Spinal cord (tissue), 9 donors: ENCODE measurements at regions not wholly inside any gene's neighbourhood (a gene's known extent, or its start where the extent isn't known, plus 50 kb on each side); places are given as distances from the start of the nearest gene placed in this dataset.

ENCODE experiments used
- DNase-seq, 6 donors: peaks; one replicate each; pipeline versions ENCODE4 v3.0.0 to v3.0.0-alpha.2; 2013 to 2015; ENCODE audit warnings: low spot score in 6 of 6, low read depth in 4 of 6
- H3K27ac ChIP-seq: one replicate; pipeline ENCODE4 v1.5.1; 2013; ENCODE audit warnings: low read depth, low read length, control low read depth
- H3K27me3 ChIP-seq: one replicate; pipeline ENCODE4 v1.6.1; 2013; ENCODE audit warnings: low read length; ENCODE audit not compliant: control insufficient read depth, insufficient read depth
- H3K36me3 ChIP-seq: one replicate; pipeline ENCODE4 v1.6.1; 2013; ENCODE audit warnings: low read length; ENCODE audit not compliant: control insufficient read depth, insufficient read depth
- H3K4me1 ChIP-seq: one replicate; pipeline ENCODE4 v1.6.1; 2013; ENCODE audit warnings: low read length; ENCODE audit not compliant: control insufficient read depth, insufficient read depth
- H3K4me3 ChIP-seq: one replicate; pipeline ENCODE4 v1.5.1; 2013; ENCODE audit warnings: low read depth, low read length, control low read depth
- H3K9me3 ChIP-seq: one replicate; pipeline ENCODE4 v1.6.1; 2013; ENCODE audit warnings: low read length; ENCODE audit not compliant: control insufficient read depth, insufficient read depth
- WGBS: methylation state at CpG from one replicate; pipeline ENCODE4 v1.1.5; 2013; ENCODE audit warnings: missing lambda C conversion rate; ENCODE audit not compliant: insufficient coverage; 5-methylcytosine and 5-hydroxymethylcytosine counted together
- donor health status: healthy.

DNA sequence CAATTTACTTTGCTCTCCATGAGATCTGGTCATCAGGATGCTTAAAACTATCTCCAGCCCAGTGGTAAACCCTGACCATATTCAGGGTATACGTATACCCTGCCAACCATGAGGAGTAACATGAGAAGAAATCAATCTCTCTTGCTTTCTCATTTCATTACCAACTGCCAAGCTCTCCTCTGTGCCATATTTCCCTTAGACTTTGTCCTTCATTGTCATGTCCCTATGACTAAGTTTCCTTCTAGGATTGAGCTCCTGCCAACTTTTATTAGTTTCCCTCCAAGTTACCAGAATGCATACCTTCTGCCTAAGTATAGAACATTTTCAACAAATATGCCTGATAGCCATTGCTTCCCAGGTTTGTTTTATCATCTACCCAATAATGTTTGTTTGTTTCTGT is 1113.9 kb upstream of the B3GALT2 start:
- DNase-seq, result no peak
- no peaks in the 10 kb centered on the region for H3K36me3 ChIP-seq
- no peaks in the 10 kb centered on the region for H3K9me3 ChIP-seq
- no peak overlapping the region for H3K27ac ChIP-seq
- WGBS, result 86% methylated on average over 1 of the region's 1 CpG
- no peaks in the 10 kb centered on the region for H3K27me3 ChIP-seq
- H3K4me3 ChIP-seq, result no peak overlapping the region
- H3K4me1 ChIP-seq, result no peaks in the 10 kb centered on the region

DNA sequence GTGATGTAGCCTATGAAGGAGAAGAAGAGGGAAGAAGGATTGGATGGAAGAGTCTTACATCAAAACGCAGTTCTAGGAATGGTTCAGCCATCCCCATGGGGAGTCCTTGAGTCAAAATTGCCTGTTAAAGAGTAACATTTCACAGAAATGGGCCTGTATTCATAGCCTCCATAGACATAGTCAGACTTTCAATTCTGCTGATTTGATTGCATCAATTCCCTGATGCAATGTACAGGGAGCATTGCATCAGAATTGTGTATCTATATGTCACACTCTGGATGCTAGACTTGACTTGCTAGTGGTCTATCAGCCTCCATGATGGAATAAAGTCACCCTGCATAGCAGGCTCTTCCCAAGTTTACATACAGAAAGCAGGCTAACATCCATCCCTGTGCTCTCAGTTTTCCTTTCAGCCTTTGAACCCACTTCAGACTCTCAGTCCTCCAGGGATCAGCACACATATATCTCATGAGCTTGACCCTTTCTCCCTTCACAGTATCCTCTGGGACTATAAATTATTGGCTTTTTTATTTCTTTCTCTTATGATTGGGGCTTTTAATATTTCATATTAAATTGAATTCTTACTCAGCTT is 1111.7 kb upstream of the B3GALT2 start:
- Histone ChIP-seq H3K27me3 (no peaks in the 10 kb centered on the region), H3K4me1 (no peaks in the 10 kb centered on the region), H3K9me3 (no peaks in the 10 kb centered on the region), H3K36me3 (no peaks in the 10 kb centered on the region), H3K27ac (no peak overlapping the region), H3K4me3 (no peak overlapping the region)
- 100% methylated on average over 1 of the region's 1 CpG for WGBS
- DNase-seq, result no peak

DNA sequence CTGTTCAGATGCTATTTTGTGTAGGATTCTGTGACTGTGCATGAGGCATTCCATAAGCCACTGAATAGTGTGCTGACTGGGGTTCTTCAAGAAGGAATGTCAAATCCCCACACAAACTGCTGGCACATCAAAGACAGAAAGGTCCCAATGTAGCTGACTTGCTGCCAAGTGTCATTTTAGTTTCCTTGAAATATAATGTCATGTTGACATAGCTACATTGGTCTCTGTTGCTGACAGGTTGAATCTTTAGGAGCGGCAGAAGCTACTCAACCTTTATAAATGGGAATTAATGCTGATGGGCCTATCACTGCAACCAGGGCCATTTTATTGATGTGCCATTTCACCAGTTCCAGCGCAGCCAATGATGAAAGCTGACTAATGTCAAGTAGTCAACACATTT is 1110.7 kb upstream of the B3GALT2 start:
- no peaks in the 10 kb centered on the region for H3K4me1 ChIP-seq
- no peaks in the 10 kb centered on the region for H3K27me3 ChIP-seq
- H3K4me3 ChIP-seq, result no peak overlapping the region
- no peaks in the 10 kb centered on the region for H3K9me3 ChIP-seq
- 90% methylated on average over 2 of the region's 2 CpGs for WGBS
- DNase-seq, result peak in 1 of 6 donors; percentile 8
- no peak overlapping the region for H3K27ac ChIP-seq
- no peaks in the 10 kb centered on the region for H3K36me3 ChIP-seq

DNA sequence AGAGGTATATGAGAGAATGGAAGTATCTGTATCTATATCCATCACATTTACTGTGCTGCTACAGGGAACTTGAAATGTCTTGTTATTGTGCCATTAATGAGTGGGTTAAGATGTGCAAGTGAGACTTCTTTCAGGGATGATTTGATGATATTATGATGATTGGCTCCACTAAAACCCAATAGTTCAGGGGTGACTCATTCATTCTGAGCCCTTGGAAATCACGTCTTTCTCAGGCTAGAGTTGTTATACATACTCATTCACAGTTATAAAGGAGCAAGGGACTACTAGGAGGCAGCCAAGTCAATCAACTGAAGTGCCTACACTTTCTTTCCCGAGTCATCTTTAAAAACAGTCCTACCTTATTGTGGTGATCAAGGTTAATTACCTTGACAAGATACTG is 1109.8 kb upstream of the B3GALT2 start:
- WGBS, result 100% methylated on average over 1 of the region's 2 CpGs
- Histone ChIP-seq H3K27ac (no peak overlapping the region), H3K9me3 (no peaks in the 10 kb centered on the region), H3K36me3 (no peaks in the 10 kb centered on the region), H3K27me3 (no peaks in the 10 kb centered on the region), H3K4me1 (no peaks in the 10 kb centered on the region), H3K4me3 (no peak overlapping the region)
- DNase-seq, result no peak

DNA sequence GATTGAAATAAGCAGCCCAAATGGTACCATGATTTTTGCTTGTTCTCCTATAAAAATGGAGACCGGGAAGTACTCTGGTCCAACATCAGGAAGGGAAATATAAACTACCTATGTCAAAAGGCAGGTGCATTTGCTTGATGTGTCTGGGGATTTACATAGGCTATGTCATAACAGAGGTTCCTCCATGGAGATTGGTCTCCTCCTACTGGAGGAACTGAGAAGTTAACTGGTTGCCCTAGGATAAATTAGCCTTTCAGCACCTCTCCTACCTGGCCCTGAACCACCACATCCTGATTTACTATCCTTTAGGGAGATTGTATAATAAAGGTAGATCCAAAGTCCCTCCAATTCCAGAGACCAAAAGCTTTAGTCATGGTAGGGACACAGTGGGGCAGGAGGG is 1109.3 kb upstream of the B3GALT2 start:
- H3K4me3 ChIP-seq, result no peak overlapping the region
- no peak for DNase-seq
- no peaks in the 10 kb centered on the region for H3K4me1 ChIP-seq
- WGBS, result no CpG with 5 or more reads among the region's 1 CpG
- H3K36me3 ChIP-seq, result no peaks in the 10 kb centered on the region
- H3K27ac ChIP-seq, result no peak overlapping the region
- H3K9me3 ChIP-seq, result no peaks in the 10 kb centered on the region
- no peaks in the 10 kb centered on the region for H3K27me3 ChIP-seq

DNA sequence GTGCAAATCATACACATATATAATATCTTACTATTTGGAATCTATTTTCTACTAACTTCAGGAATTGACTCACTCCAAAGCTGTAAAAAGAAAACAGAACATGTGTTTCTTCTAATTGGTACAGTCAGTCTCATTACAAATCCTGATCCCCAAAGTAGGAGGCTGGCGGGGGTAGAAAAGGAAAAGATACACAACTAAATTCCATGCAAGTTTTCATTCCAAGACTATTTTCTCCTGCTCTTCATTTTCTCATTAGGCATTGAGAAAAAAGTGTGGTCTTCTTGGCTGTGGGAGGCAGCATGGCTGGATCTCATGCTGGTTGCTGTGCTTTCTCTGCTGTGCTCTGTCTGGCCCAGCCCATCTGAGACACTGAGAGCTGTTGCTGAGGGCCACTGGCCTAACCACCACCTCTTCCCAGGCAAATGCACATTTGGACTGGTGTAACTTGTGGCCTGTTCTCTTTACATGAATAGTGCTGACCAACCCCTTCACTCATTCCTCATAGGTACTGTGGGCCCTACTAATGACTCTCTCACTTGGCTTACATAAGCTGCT is 1107.5 kb upstream of the B3GALT2 start:
- no peak overlapping the region for H3K4me3 ChIP-seq
- H3K36me3 ChIP-seq, result no peaks in the 10 kb centered on the region
- H3K9me3 ChIP-seq, result no peaks in the 10 kb centered on the region
- no peak overlapping the region for H3K27ac ChIP-seq
- H3K4me1 ChIP-seq, result no peaks in the 10 kb centered on the region
- no peak for DNase-seq
- no peaks in the 10 kb centered on the region for H3K27me3 ChIP-seq
- WGBS, result no CpG with 5 or more reads among the region's 1 CpG

DNA sequence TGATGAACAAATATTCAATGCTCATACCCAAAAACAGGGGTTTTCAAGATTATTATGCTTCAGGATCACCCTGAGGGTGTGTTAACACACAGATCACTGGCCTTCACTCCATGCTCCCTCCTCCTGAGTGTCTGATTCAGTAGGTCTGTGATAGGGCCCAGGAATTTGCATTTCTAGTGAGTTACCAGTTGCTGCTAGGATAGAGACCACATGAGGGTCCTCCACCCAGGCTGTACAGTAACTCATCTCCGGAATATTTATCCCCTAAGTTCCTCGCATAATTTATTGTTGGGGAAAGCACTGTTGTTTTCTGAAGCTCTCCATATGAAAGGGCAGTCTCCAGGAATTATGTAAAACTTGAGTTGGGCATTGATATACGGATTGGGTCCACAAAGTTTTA is 1106.6 kb upstream of the B3GALT2 start:
- Histone ChIP-seq H3K4me1 (no peaks in the 10 kb centered on the region), H3K27ac (no peak overlapping the region), H3K36me3 (no peaks in the 10 kb centered on the region), H3K27me3 (no peaks in the 10 kb centered on the region), H3K9me3 (no peaks in the 10 kb centered on the region), H3K4me3 (no peak overlapping the region)
- DNase-seq, result no peak
- WGBS, result no CpG with 5 or more reads among the region's 3 CpGs

DNA sequence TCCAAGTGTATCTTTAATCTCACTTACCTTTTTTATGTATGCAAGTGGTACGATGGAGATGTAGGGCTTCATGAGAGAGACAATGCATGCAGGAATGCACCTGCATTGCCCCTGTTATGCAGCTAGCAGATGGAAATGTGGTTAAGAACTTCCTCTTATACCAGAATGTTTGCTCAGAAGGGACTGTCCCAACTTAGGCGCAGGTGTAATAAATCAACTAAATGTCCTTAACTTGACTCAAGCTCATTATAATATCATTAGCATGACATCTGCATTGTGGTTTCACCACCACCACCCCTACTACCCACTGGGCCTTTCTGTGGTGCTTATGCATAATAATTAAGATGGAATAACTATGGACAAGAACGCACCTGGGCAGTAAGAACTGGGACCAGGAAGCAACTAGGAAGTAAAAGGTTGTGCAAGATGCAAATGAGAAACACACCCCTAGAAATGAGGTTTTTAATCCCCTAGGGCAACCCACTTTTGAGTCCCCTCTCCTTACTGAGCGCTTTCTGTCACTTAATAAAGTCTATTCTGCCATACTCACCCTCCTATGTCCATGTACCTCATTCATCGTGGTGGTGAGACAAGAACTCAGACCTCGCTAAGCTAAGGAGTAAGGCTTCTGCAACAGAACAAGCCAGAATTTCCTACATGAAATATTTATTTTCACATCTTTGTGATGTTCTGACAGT is 1103.3 kb upstream of the B3GALT2 start:
- DNase-seq, result no peak
- Histone ChIP-seq H3K4me3 (no peak overlapping the region), H3K27ac (no peak overlapping the region), H3K4me1 (no peaks in the 10 kb centered on the region), H3K36me3 (no peaks in the 10 kb centered on the region), H3K27me3 (no peaks in the 10 kb centered on the region), H3K9me3 (no peaks in the 10 kb centered on the region)
- 90% methylated on average over 1 of the region's 6 CpGs for WGBS

DNA sequence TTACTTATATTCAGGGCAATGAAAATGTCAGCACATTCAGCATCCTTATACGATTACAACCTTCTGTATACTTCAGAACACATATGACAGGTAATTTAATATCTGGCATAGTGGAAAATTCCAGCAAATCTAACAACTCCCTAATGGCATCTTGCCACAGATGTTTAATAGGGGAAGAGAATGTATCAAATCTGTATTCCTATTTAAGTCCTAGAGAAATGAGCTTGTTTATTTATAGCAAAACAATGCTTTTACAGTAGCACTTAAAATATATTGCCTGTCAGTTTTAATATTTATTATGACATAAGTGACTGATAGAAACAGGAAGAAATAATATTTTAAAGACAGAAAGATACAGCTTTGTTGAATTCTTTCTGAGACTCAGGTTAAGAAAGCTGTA is 1101.8 kb upstream of the B3GALT2 start:
- no peaks in the 10 kb centered on the region for H3K9me3 ChIP-seq
- no peak overlapping the region for H3K27ac ChIP-seq
- H3K27me3 ChIP-seq, result no peaks in the 10 kb centered on the region
- H3K4me1 ChIP-seq, result no peaks in the 10 kb centered on the region
- peak in 1 of 6 donors; percentile 57 for DNase-seq
- no peaks in the 10 kb centered on the region for H3K36me3 ChIP-seq
- WGBS, result no CpG with 5 or more reads among the region's 1 CpG
- H3K4me3 ChIP-seq, result no peak overlapping the region

DNA sequence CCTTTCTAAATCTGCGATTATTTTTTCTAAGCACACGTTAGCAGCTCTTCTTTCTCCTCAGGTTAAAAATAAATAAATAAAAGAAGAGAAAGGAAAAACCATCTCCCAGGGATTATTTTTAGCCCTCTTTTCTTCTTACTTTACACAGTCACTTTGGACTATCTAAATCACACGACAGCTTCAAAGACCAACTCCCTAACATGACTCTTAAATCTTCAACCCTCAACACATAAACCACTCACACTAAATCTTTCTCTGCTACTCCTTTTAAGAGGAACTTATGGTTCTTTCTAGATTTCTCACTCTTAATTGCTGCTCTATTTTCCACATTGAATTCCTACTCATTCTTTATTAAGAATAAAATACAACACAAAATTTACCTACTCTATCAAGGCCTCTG is 1095.0 kb upstream of the B3GALT2 start:
- Histone ChIP-seq H3K36me3 (no peaks in the 10 kb centered on the region), H3K9me3 (no peaks in the 10 kb centered on the region), H3K27ac (no peak overlapping the region), H3K4me1 (no peaks in the 10 kb centered on the region), H3K27me3 (no peaks in the 10 kb centered on the region), H3K4me3 (no peak overlapping the region)
- DNase-seq, result peak in 2 of 6 donors; percentile 7 to 34
- 27% methylated on average over 1 of the region's 3 CpGs for WGBS
